ENCODE measurements at regions not wholly inside any gene's neighbourhood (a gene's known extent, or its start where the extent isn't known, plus 50 kb on each side); places are given as distances from the start of the nearest gene placed in this dataset.

GRCh38 chr18:46290440-46291020, 186.3 kb downstream of the HAUS1 start:
- no peak overlapping the region for H3K4me3 Mint-ChIP-seq
- H3K36me3 Mint-ChIP-seq = no peaks in the 10 kb centered on the region
- peaks cover 10% of the 10 kb centered on the region for H3K4me1 Mint-ChIP-seq
- no peak for ATAC-seq
- no peaks in the 10 kb centered on the region for H3K27me3 Mint-ChIP-seq
- H3K9me3 Mint-ChIP-seq = no peaks in the 10 kb centered on the region
- H3K27ac Mint-ChIP-seq = no peak overlapping the region

GRCh38 chr18:46291149-46291548, 187.0 kb downstream of the HAUS1 start:
- H3K27me3 Mint-ChIP-seq = no peaks in the 10 kb centered on the region

GRCh38 chr18:46293742-46294181, 189.6 kb downstream of the HAUS1 start:
- no peak for ATAC-seq
- Mint-ChIP-seq H3K36me3 (no peaks in the 10 kb centered on the region), H3K27ac (no peak overlapping the region), H3K4me3 (no peak overlapping the region), H3K27me3 (no peaks in the 10 kb centered on the region), H3K9me3 (no peaks in the 10 kb centered on the region), H3K4me1 (peaks cover 10% of the 10 kb centered on the region)

More at GRCh38 chr18:46291149-46291548, 187.0 kb downstream of the HAUS1 start:
- ATAC-seq = peak; percentile 41
- Mint-ChIP-seq H3K36me3 (no peaks in the 10 kb centered on the region), H3K4me1 (peaks cover 10% of the 10 kb centered on the region), H3K9me3 (no peaks in the 10 kb centered on the region), H3K4me3 (no peak overlapping the region), H3K27ac (no peak overlapping the region)

- Mint-ChIP-seq H3K4me3 (no peak overlapping the region), H3K36me3 (no peaks in the 10 kb centered on the region), H3K4me1 (peaks cover 10% of the 10 kb centered on the region), H3K27ac (no peak overlapping the region), H3K27me3 (no peaks in the 10 kb centered on the region), H3K9me3 (no peaks in the 10 kb centered on the region)
- ATAC-seq = no peak
Observed at GRCh38 chr18:46294318-46294717, 190.1 kb downstream of the HAUS1 start.

- Mint-ChIP-seq H3K4me3 (no peak overlapping the region), H3K27me3 (no peaks in the 10 kb centered on the region), H3K4me1 (peaks cover 10% of the 10 kb centered on the region), H3K27ac (no peak overlapping the region), H3K36me3 (no peaks in the 10 kb centered on the region), H3K9me3 (no peaks in the 10 kb centered on the region)
- no peak for ATAC-seq
Observed at GRCh38 chr18:46294751-46295150, 190.6 kb downstream of the HAUS1 start.

- H3K27ac Mint-ChIP-seq = no peak overlapping the region
- H3K27me3 Mint-ChIP-seq = no peaks in the 10 kb centered on the region
- ATAC-seq = no peak
- no peaks in the 10 kb centered on the region for H3K36me3 Mint-ChIP-seq
- H3K4me1 Mint-ChIP-seq = peaks cover 10% of the 10 kb centered on the region
- no peak overlapping the region for H3K4me3 Mint-ChIP-seq
- H3K9me3 Mint-ChIP-seq = no peaks in the 10 kb centered on the region
Observed at GRCh38 chr18:46295416-46295815, 191.2 kb downstream of the HAUS1 start.

- no peaks in the 10 kb centered on the region for H3K27me3 Mint-ChIP-seq
- no peaks in the 10 kb centered on the region for H3K9me3 Mint-ChIP-seq
- no peaks in the 10 kb centered on the region for H3K36me3 Mint-ChIP-seq
- no peaks in the 10 kb centered on the region for H3K4me1 Mint-ChIP-seq
- H3K4me3 Mint-ChIP-seq = no peak overlapping the region
- H3K27ac Mint-ChIP-seq = no peak overlapping the region
- ATAC-seq = no peak
Observed at GRCh38 chr18:46296656-46297055, 192.5 kb downstream of the HAUS1 start.

GRCh38 chr18:46297124-46297523, 192.9 kb downstream of the HAUS1 start:
- Mint-ChIP-seq H3K27ac (no peak overlapping the region), H3K4me3 (no peak overlapping the region), H3K27me3 (no peaks in the 10 kb centered on the region), H3K9me3 (no peaks in the 10 kb centered on the region), H3K36me3 (no peaks in the 10 kb centered on the region), H3K4me1 (no peaks in the 10 kb centered on the region)
- ATAC-seq = no peak

- Mint-ChIP-seq H3K36me3 (no peaks in the 10 kb centered on the region), H3K27me3 (peaks cover 3% of the 10 kb centered on the region), H3K9me3 (no peaks in the 10 kb centered on the region), H3K27ac (no peak overlapping the region), H3K4me1 (no peaks in the 10 kb centered on the region), H3K4me3 (no peak overlapping the region)
- ATAC-seq = no peak
Observed at GRCh38 chr18:46297621-46298020, 193.4 kb downstream of the HAUS1 start.

- no peaks in the 10 kb centered on the region for H3K4me1 Mint-ChIP-seq
- no peak overlapping the region for H3K27ac Mint-ChIP-seq
- H3K4me3 Mint-ChIP-seq = no peak overlapping the region
- ATAC-seq = no peak
- no peaks in the 10 kb centered on the region for H3K36me3 Mint-ChIP-seq
- H3K9me3 Mint-ChIP-seq = no peaks in the 10 kb centered on the region
- peaks cover 12% of the 10 kb centered on the region for H3K27me3 Mint-ChIP-seq
Observed at GRCh38 chr18:46298511-46298910, 194.3 kb downstream of the HAUS1 start.

GRCh38 chr18:46299465-46300008, 195.4 kb downstream of the HAUS1 start:
- Mint-ChIP-seq H3K4me3 (no peak overlapping the region), H3K27me3 (peaks cover 22% of the 10 kb centered on the region), H3K27ac (no peak overlapping the region), H3K9me3 (no peaks in the 10 kb centered on the region), H3K4me1 (no peaks in the 10 kb centered on the region), H3K36me3 (no peaks in the 10 kb centered on the region)
- ATAC-seq = no peak

GRCh38 chr18:46301081-46301480, 196.9 kb downstream of the HAUS1 start:
- H3K4me1 Mint-ChIP-seq = no peaks in the 10 kb centered on the region
- ATAC-seq = no peak
- no peak overlapping the region for H3K4me3 Mint-ChIP-seq
- H3K9me3 Mint-ChIP-seq = no peaks in the 10 kb centered on the region
- peaks cover 22% of the 10 kb centered on the region for H3K27me3 Mint-ChIP-seq
- no peaks in the 10 kb centered on the region for H3K36me3 Mint-ChIP-seq
- H3K27ac Mint-ChIP-seq = no peak overlapping the region

- peaks cover 22% of the 10 kb centered on the region for H3K27me3 Mint-ChIP-seq
- no peak for ATAC-seq
- H3K36me3 Mint-ChIP-seq = no peaks in the 10 kb centered on the region
- peaks cover 3% of the 10 kb centered on the region for H3K9me3 Mint-ChIP-seq
- H3K27ac Mint-ChIP-seq = no peak overlapping the region
- H3K4me1 Mint-ChIP-seq = no peaks in the 10 kb centered on the region
- no peak overlapping the region for H3K4me3 Mint-ChIP-seq
Observed at GRCh38 chr18:46301571-46301970, 197.4 kb downstream of the HAUS1 start.

- Mint-ChIP-seq H3K36me3 (no peaks in the 10 kb centered on the region), H3K27me3 (peaks cover 30% of the 10 kb centered on the region), H3K9me3 (peaks cover 7% of the 10 kb centered on the region), H3K27ac (no peak overlapping the region), H3K4me1 (no peaks in the 10 kb centered on the region), H3K4me3 (no peak overlapping the region)
- no peak for ATAC-seq
Observed at GRCh38 chr18:46302528-46303485, 198.6 kb downstream of the HAUS1 start.

GRCh38 chr18:46310258-46310657, 206.1 kb downstream of the HAUS1 start:
- H3K27me3 Mint-ChIP-seq = peaks cover 9% of the 10 kb centered on the region
- no peaks in the 10 kb centered on the region for H3K36me3 Mint-ChIP-seq
- H3K4me1 Mint-ChIP-seq = no peaks in the 10 kb centered on the region
- peaks cover 7% of the 10 kb centered on the region for H3K9me3 Mint-ChIP-seq
- H3K4me3 Mint-ChIP-seq = no peak overlapping the region
- no peak for ATAC-seq
- no peak overlapping the region for H3K27ac Mint-ChIP-seq
